B cell (primary cell): ENCODE measurements at regions not wholly inside any gene's neighbourhood (a gene's known extent, or its start where the extent isn't known, plus 50 kb on each side); places are given as distances from the start of the nearest gene placed in this dataset.

Source experiments
- CTCF ChIP-seq: fragments of 200-600 bp; IDR thresholded peaks from one replicate; pipeline ENCODE4 v1.8.0; 2022; ENCODE audit warnings: antibody characterized with exemption, mild to moderate bottlenecking
- EZH2 ChIP-seq: IDR thresholded peaks from 2 replicates; pipeline ENCODE4 v1.6.1; 2012; ENCODE audit warnings: borderline replicate concordance, low read depth, mild to moderate bottlenecking, moderate library complexity, low read length; ENCODE audit not compliant: insufficient read depth, poor library complexity, severe bottlenecking

- TF ChIP-seq CTCF (no peak), EZH2 (no peak)
Observed at GRCh38 chr3:72413228-72413627, 435.0 kb downstream of the SHQ1 start.
